GM12878 (cell line): ENCODE measurements at regions not wholly inside any gene's neighbourhood (a gene's known extent, or its start where the extent isn't known, plus 50 kb on each side); places are given as distances from the start of the nearest gene placed in this dataset.

ENCODE experiments used
- ATAC-seq: fragments of 200-7000 bp; cut with Tn5 transposase; 3 replicates; pipeline ENCODE4 v1.9.1; 2020; ENCODE audit warnings: mild to moderate bottlenecking, moderate library complexity
- BruUV-seq: library from RNA; stranded (reverse); fragments of 400-500 nt; replicated peaks from 2 replicates; lab custom pipeline; 2021; lab: Mats Ljungman, UMichigan
- CTCF ChIA-PET: fragments of 300-600 bp; sonication (Branson Sonifier 250); formaldehyde crosslinking; extraction: SDS; loops from one replicate; lab custom pipeline; 2021; ENCODE audit warnings: inconsistent platforms; lab: Yijun Ruan, JAX
- POLR2A ChIA-PET: fragments of 350-600 bp; formaldehyde crosslinking; extraction: SDS; loops from one replicate; lab custom pipeline; 2021; ENCODE audit warnings: inconsistent platforms; lab: Charles Lee
- RAD21 ChIA-PET: fragments of 300-600 bp; sonication (Branson Sonifier 250); formaldehyde crosslinking; loops from one replicate; lab custom pipeline; 2023; ENCODE audit warnings: antibody characterized with exemption; ENCODE audit not compliant: unreplicated experiment; lab: Charles Lee
- SMC1A ChIA-PET: fragments of 300-600 bp; sonication (Branson Sonifier 250); formaldehyde crosslinking; loops from one replicate; lab custom pipeline; 2023; ENCODE audit not compliant: unreplicated experiment, uncharacterized antibody; lab: Charles Lee
- DNase-seq: peaks from one replicate; pipeline ENCODE4 v3.0.0-alpha.2; 2011; ENCODE audit warnings: low read depth, low spot score
- FAIRE-seq: peaks from 3 replicates; lab custom pipeline; 2011; peaks lifted over from hg19 to GRCh38; lab: Jason Lieb, UNC
- H2AFZ ChIP-seq: 2 replicates; pipeline ENCODE4 v1.6.0; 2011; ENCODE audit warnings: low read depth, low read length, control low read depth; ENCODE audit not compliant: control insufficient read depth
- H3K27ac ChIP-seq: 2 replicates; pipeline ENCODE4 v1.5.1; 2011; ENCODE audit warnings: control low read depth; ENCODE audit not compliant: control insufficient read depth, insufficient read depth
- H3K27me3 ChIP-seq, 2 experiments: replicated peaks in 1 of 2; 2 replicates each; pipeline versions ENCODE4 v1.6.0 to v1.6.1; 2011; ENCODE audit warnings: low read length in 1 of 2; ENCODE audit not compliant: control insufficient read depth in 2 of 2, insufficient read depth in 2 of 2
- H3K36me3 ChIP-seq, 2 experiments: 2 replicates each; pipeline ENCODE4 v1.5.1; 2011; ENCODE audit warnings: low read length in 1 of 2; ENCODE audit not compliant: control insufficient read depth in 2 of 2, insufficient read depth in 2 of 2
- H3K4me1 ChIP-seq: 2 replicates; pipeline ENCODE4 v1.6.1; 2011; ENCODE audit warnings: mild to moderate bottlenecking, low read length, moderate library complexity, mixed read lengths; ENCODE audit not compliant: control insufficient read depth, insufficient read depth
- H3K4me2 ChIP-seq: 2 replicates; pipeline ENCODE4 v1.6.0; 2011; ENCODE audit warnings: control low read depth; ENCODE audit not compliant: control insufficient read depth, insufficient read depth
- H3K4me3 ChIP-seq: fragments of 200-600 bp; sonication (generic); 2 replicates; pipeline ENCODE4 v1.5.1; 2016
- H3K79me2 ChIP-seq: 2 replicates; pipeline ENCODE4 v1.6.0; 2011; ENCODE audit warnings: low read length; ENCODE audit not compliant: control insufficient read depth, insufficient read depth
- H3K9ac ChIP-seq: 2 replicates; pipeline ENCODE4 v1.8.0; 2011; ENCODE audit warnings: low read length, control low read depth, mixed read lengths; ENCODE audit not compliant: control insufficient read depth, insufficient read depth
- H3K9me3 ChIP-seq: replicated peaks from 3 replicates; pipeline ENCODE4 v1.5.1; 2011; ENCODE audit warnings: mild to moderate bottlenecking, low read length; ENCODE audit not compliant: control insufficient read depth, insufficient read depth
- H4K20me1 ChIP-seq: 2 replicates; pipeline ENCODE4 v1.6.0; 2011; ENCODE audit not compliant: control insufficient read depth, insufficient read depth
- BACH1 ChIP-seq: fragments of 450-650 bp; IDR thresholded peaks from 2 replicates; pipeline ENCODE4 v1.6.1; 2017; ENCODE audit warnings: mild to moderate bottlenecking, borderline replicate concordance
- EED ChIP-seq: sonication (generic); IDR thresholded peaks from 2 replicates; pipeline ENCODE4 v1.6.1; 2016; ENCODE audit warnings: antibody characterized with exemption, low read depth
- ESRRA ChIP-seq: IDR thresholded peaks from 2 replicates; pipeline ENCODE4 v1.6.1; 2012; ENCODE audit warnings: mild to moderate bottlenecking, low read length, improper control_type of control experiment
- GATAD2B ChIP-seq: fragments of 450-650 bp; conservative IDR thresholded peaks from 2 replicates; pipeline ENCODE4 v1.6.1; 2017; ENCODE audit warnings: low read depth, mild to moderate bottlenecking, moderate library complexity
- HDGF ChIP-seq: fragments of 450-650 bp; IDR thresholded peaks from 2 replicates; pipeline ENCODE4 v1.6.1; 2016; ENCODE audit warnings: antibody characterized with exemption
- IKZF2 ChIP-seq, 2 experiments: fragments of 450-650 bp; IDR thresholded peaks; 2 replicates each; pipeline ENCODE4 v1.6.1; 2017; ENCODE audit warnings: mild to moderate bottlenecking in 2 of 2, moderate library complexity in 2 of 2
- MEF2A ChIP-seq: IDR thresholded peaks from 2 replicates; pipeline ENCODE4 v1.6.1; 2011; ENCODE audit warnings: low read depth, mild to moderate bottlenecking, low read length, moderate library complexity; ENCODE audit not compliant: insufficient read depth
- NR2C1 ChIP-seq: fragments of 450-650 bp; IDR thresholded peaks from 2 replicates; pipeline ENCODE4 v1.6.1; 2017; ENCODE audit warnings: antibody characterized with exemption, mild to moderate bottlenecking, moderate library complexity
- POLR2AphosphoS5 ChIP-seq: IDR thresholded peaks from 2 replicates; pipeline ENCODE4 v1.6.1; 2011; ENCODE audit warnings: mild to moderate bottlenecking, low read length, inconsistent platforms
- RB1 ChIP-seq: fragments of 450-650 bp; formaldehyde crosslinking; IDR thresholded peaks from 2 replicates; pipeline ENCODE4 v1.6.1; 2017; ENCODE audit warnings: mild to moderate bottlenecking, borderline replicate concordance
- RFX5 ChIP-seq: IDR thresholded peaks from 2 replicates; pipeline ENCODE4 v1.6.1; 2011; ENCODE audit warnings: low read depth, low read length, improper control_type of control experiment
- SIN3A ChIP-seq: IDR thresholded peaks from 2 replicates; pipeline ENCODE4 v1.6.1; 2012; ENCODE audit warnings: low read depth, low read length, improper control_type of control experiment
- SMAD5 ChIP-seq: IDR thresholded peaks from 2 replicates; pipeline ENCODE4 v1.6.1; 2016; ENCODE audit warnings: antibody characterized with exemption, low read depth
- SREBF1 ChIP-seq: IDR thresholded peaks from 2 replicates; pipeline ENCODE4 v1.6.1; 2012; ENCODE audit warnings: mild to moderate bottlenecking, low read length
- YBX1 ChIP-seq: fragments of 450-650 bp; IDR thresholded peaks from 2 replicates; pipeline ENCODE4 v1.6.1; 2016; ENCODE audit warnings: antibody characterized with exemption
- ZNF24 ChIP-seq: fragments of 450-650 bp; IDR thresholded peaks from 2 replicates; pipeline ENCODE4 v1.6.1; 2017; ENCODE audit warnings: antibody characterized with exemption, mild to moderate bottlenecking
- ZNF384 ChIP-seq: IDR thresholded peaks from 2 replicates; pipeline ENCODE4 v1.6.1; 2012; ENCODE audit warnings: low read depth, mild to moderate bottlenecking, low read length, improper control_type of control experiment, borderline replicate concordance
- ZNF622 ChIP-seq: fragments of 450-650 bp; IDR thresholded peaks from 2 replicates; pipeline ENCODE4 v1.6.1; 2017; ENCODE audit warnings: mild to moderate bottlenecking, inconsistent platforms
- WGBS: methylation state at CpG from one replicate; pipeline ENCODE4 v1.1.6; 2016; ENCODE audit warnings: low lambda C conversion rate; ENCODE audit not compliant: insufficient replicate concordance, insufficient coverage; ENCODE audit errors: missing lambda C conversion rate; 5-methylcytosine and 5-hydroxymethylcytosine counted together
- in situ Hi-C: fragments of 300-500 bp; cut with MboI; formaldehyde crosslinking; loops from 9 replicates; pipeline ENCODE4 v1.14.3; 2018; ENCODE audit warnings: mixed read lengths
- intact Hi-C: fragments of 100-400 bp; cut with micrococcal nuclease; formaldehyde crosslinking; loops from one replicate; pipeline ENCODE4 v1.14.2; 2022; ENCODE audit not compliant: unreplicated experiment
- TF ChIP-seq, protein P1 (sequence below): fragments of 450-650 bp; IDR thresholded peaks from 2 replicates; pipeline ENCODE4 v1.6.1; 2016; ENCODE audit warnings: mild to moderate bottlenecking
- TF ChIP-seq, protein P2 (sequence below): fragments of 150-350 bp; IDR thresholded peaks from 2 replicates; pipeline ENCODE4 v1.6.1; 2016; ENCODE audit warnings: low read depth, low read length

DNA sequence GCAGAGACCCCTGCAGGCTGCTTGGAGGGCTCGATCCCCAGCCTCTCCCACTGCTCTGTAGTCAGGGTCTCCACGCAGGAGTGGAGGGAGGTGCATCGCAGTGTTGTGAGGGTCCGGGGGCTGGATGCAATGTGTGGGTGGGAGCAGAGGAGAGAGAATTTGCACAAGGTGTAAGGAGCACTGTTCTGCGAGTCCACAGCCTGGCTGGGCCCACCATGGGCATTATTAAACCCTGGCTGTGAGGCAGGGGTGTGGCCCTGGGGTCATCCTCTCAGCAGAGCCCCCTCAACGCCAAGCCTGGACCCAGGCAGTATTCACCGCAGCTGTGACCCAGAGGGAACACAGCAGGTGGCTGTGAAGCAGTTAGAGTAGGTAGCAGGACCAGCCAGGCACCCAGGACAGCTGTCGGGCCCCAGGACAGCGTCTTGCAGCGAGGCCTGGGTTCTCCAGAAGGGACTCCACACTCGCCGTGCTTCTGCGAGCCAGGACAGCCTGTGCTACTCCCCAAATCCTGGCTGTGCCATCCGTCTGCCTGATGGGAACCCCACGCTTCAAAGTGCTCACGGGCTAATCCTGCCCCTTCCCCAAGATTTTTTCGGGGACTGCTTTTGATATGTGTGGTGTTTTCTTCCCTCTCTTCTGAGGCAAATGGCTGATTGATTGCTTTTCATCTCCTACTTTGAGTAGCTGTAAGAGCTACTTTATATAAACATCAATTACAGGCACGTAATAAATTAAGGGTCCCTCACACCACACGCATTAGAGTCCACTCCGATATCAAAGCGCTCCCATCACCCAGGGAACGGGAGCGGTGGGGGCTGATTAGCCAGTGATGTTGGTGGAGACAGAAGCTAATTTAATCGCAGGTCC, 100.9 kb upstream of the GSE1 start:
- no peaks in the 10 kb centered on the region for H3K4me1 ChIP-seq
- no peak for ATAC-seq
- no peak for DNase-seq
- H3K36me3 ChIP-seq, result no peaks in the 10 kb centered on the region
- BruUV-seq, result no TSS peak
- peaks cover 0 to 3% of the 10 kb centered on the region in 2 experiments; a peak in 2 of 4 replicates for H3K27me3 ChIP-seq
- WGBS, result 34% methylated on average over 24 of the region's 24 CpGs
- intact Hi-C loops, result no loop called here
- POLR2A ChIA-PET, result no interaction called here
- TF ChIP-seq GATAD2B (no peak), ESRRA (no peak), ZNF24 (no peak), BACH1 (no peak), HDGF (no peak), EED (no peak), RB1 (no peak), SREBF1 (no peak), SMAD5 (no peak), ZNF622 (no peak), YBX1 (no peak), SIN3A (no peak), ZNF384 (no peak), POLR2AphosphoS5 (no peak), RFX5 (no peak), IKZF2 (IDR thresholded peaks at IDR 0.05) (no peak), NR2C1 (no peak), MEF2A (no peak)
- TF ChIP-seq, protein P1, sequence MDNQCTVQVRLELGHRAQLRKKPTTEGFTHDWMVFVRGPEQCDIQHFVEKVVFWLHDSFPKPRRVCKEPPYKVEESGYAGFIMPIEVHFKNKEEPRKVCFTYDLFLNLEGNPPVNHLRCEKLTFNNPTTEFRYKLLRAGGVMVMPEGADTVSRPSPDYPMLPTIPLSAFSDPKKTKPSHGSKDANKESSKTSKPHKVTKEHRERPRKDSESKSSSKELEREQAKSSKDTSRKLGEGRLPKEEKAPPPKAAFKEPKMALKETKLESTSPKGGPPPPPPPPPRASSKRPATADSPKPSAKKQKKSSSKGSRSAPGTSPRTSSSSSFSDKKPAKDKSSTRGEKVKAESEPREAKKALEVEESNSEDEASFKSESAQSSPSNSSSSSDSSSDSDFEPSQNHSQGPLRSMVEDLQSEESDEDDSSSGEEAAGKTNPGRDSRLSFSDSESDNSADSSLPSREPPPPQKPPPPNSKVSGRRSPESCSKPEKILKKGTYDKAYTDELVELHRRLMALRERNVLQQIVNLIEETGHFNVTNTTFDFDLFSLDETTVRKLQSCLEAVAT, result no peak
- TF ChIP-seq, protein P2, sequence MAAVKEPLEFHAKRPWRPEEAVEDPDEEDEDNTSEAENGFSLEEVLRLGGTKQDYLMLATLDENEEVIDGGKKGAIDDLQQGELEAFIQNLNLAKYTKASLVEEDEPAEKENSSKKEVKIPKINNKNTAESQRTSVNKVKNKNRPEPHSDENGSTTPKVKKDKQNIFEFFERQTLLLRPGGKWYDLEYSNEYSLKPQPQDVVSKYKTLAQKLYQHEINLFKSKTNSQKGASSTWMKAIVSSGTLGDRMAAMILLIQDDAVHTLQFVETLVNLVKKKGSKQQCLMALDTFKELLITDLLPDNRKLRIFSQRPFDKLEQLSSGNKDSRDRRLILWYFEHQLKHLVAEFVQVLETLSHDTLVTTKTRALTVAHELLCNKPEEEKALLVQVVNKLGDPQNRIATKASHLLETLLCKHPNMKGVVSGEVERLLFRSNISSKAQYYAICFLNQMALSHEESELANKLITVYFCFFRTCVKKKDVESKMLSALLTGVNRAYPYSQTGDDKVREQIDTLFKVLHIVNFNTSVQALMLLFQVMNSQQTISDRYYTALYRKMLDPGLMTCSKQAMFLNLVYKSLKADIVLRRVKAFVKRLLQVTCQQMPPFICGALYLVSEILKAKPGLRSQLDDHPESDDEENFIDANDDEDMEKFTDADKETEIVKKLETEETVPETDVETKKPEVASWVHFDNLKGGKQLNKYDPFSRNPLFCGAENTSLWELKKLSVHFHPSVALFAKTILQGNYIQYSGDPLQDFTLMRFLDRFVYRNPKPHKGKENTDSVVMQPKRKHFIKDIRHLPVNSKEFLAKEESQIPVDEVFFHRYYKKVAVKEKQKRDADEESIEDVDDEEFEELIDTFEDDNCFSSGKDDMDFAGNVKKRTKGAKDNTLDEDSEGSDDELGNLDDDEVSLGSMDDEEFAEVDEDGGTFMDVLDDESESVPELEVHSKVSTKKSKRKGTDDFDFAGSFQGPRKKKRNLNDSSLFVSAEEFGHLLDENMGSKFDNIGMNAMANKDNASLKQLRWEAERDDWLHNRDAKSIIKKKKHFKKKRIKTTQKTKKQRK, result no peak
- TF ChIP-seq, all 136 proteins: peak for 0
- no peak for FAIRE-seq
- ChIA-PET CTCF (interaction anchor here (0.9 kb wide), 1 partner anchor 21 kb away, joined by 3 read pairs; no protein-coding TSS in a partner anchor), RAD21 (no interaction called here), SMC1A (no interaction called here)
- H3K4me3 ChIP-seq, result no peak overlapping the region
- H4K20me1 ChIP-seq, result no peaks in the 10 kb centered on the region
- H3K4me2 ChIP-seq, result no peak overlapping the region
- no peak overlapping the region for H3K27ac ChIP-seq
- H3K79me2 ChIP-seq, result no peaks in the 10 kb centered on the region
- in situ Hi-C loops, result no loop called here
- no peaks in the 10 kb centered on the region for H3K9me3 ChIP-seq
- H2AFZ ChIP-seq, result no peak overlapping the region
- no peak overlapping the region for H3K9ac ChIP-seq
